ENCODE measurements at regions not wholly inside any gene's neighbourhood (a gene's known extent, or its start where the extent isn't known, plus 50 kb on each side); places are given as distances from the start of the nearest gene placed in this dataset.

- TF ChIP-seq CTCF (IDR thresholded peaks at IDR 0.05) (no peak), EP300 (IDR thresholded peaks at IDR 0.05) (no peak)
These were observed 215.2 kb upstream of the PPP2R2D start for GRCh38 chr10:131685576-131685975.
